ENCODE measurements at regions not wholly inside any gene's neighbourhood (a gene's known extent, or its start where the extent isn't known, plus 50 kb on each side); places are given as distances from the start of the nearest gene placed in this dataset.

DNA sequence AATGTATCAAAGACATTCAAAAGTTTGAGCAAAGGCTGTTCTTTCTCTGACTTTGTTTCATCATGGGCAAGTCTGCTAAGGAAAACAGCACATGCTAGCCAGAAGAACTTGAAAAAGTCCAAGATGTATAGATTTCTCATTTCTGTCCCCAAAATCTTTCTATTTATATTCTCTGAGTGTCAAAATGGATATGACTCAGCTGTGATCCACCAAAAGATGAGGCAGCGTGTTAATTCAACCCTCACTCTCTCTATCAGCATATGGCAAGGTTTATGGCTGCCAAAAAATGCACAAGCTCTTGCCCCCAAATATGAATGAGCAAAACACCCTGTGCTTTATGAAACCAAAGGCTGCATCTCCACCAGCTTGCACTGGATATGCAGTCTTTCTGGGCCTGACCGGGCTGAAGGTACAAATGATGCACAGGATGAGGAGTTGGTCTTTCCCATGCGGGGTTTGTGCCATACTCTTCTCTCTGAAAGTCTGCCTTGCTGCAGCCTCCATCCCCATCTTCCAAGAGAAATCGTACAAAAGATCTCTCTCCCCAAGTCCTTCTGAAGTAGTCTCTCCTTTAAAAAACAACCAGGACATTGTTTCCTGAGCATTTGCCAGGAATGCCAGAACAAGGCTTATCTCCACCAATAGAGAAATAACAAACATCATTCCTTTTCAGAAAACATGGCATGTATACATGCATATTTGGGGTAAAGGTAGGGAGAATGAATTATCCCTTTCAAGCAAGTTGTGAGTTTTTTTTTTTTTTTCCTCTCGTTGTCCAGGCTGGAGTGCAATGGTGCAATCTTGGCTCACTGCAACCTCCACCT, 203.4 kb downstream of the TMX1 start:
- no peak for TF ChIP-seq CTCF (IDR thresholded peaks at IDR 0.05)
- no peak for DNase-seq (ENCODE audit: low spot score)
- no peak overlapping the region for H3K4me3 ChIP-seq
- peak overlapping the region; percentile 25 to 75 for H3K27ac ChIP-seq

DNA sequence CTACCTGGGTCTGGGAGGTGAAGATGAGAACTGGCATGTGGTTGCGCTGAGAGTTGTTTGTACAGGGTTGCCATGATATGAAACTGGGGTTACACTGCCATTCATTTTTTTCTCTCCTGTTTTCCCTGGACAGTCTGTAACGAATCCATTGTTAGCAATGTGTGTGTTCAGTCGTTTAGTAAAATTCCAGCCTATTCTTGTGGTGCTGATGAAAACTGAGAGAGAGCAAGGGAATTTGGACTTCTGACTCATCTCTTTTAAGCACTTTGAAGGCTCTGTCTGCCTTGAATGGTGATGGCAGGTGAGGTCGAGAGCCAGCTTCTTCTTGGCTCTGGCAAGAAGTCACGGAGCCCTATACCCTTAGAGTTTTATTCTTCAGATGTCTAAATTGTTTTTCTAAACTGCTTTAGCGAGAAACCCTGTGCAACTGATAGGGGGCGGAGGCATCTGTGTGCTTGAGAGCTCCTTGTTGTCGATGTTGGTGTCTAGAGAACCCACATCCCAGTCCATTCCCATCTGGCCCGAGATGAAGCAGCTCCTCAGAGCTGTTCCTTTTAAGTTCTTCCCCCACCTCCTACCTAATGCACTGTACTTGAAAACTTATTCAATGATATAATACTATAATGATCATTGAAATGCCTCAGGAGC, 204.4 kb downstream of the TMX1 start:
- no peak for DNase-seq (ENCODE audit: low spot score)
- H3K27ac ChIP-seq: no peak overlapping the region
- H3K4me3 ChIP-seq: no peak overlapping the region
- TF ChIP-seq CTCF (IDR thresholded peaks at IDR 0.05): no peak

GRCh38 chr14:51445001-51445390, 204.9 kb downstream of the TMX1 start:
- DNase-seq (ENCODE audit: low spot score): no peak
- no peak overlapping the region for H3K27ac ChIP-seq
- no peak for TF ChIP-seq CTCF (IDR thresholded peaks at IDR 0.05)
- H3K4me3 ChIP-seq: no peak overlapping the region

- H3K27ac ChIP-seq: no peak overlapping the region
- no peak overlapping the region for H3K4me3 ChIP-seq
- DNase-seq (ENCODE audit: low spot score): no peak
- no peak for TF ChIP-seq CTCF (IDR thresholded peaks at IDR 0.05)
Observed at GRCh38 chr14:51446771-51447170, 204.9 kb upstream of the FRMD6 start.

GRCh38 chr14:51447411-51447810, 204.3 kb upstream of the FRMD6 start:
- TF ChIP-seq CTCF (IDR thresholded peaks at IDR 0.05): no peak
- DNase-seq (ENCODE audit: low spot score): no peak
- Histone ChIP-seq H3K4me3 (no peak overlapping the region), H3K27ac (no peak overlapping the region)

- DNase-seq (ENCODE audit: low spot score): no peak
- no peak overlapping the region for H3K27ac ChIP-seq
- no peak overlapping the region for H3K4me3 ChIP-seq
- TF ChIP-seq CTCF (IDR thresholded peaks at IDR 0.05): no peak
Observed at GRCh38 chr14:51448831-51449670, 202.7 kb upstream of the FRMD6 start.

Data from coronary artery (tissue), 2 donors.